AG09319 (cell line): ENCODE measurements at regions not wholly inside any gene's neighbourhood (a gene's known extent, or its start where the extent isn't known, plus 50 kb on each side); places are given as distances from the start of the nearest gene placed in this dataset.

Experiments
- DNase-seq: peaks from one replicate; pipeline ENCODE4 v3.0.0-alpha.2; 2010; ENCODE audit warnings: low read depth; ENCODE audit errors: extremely low read depth
- CTCF ChIP-seq: IDR thresholded peaks from 2 replicates; pipeline ENCODE4 v1.5.1; 2011; ENCODE audit warnings: low read depth, mild to moderate bottlenecking, inconsistent platforms, low read length, moderate library complexity

GRCh38 chr5:114238771-114239313, 123.0 kb upstream of the KCNN2 start:
- DNase-seq, result no peak
- no peak for TF ChIP-seq CTCF

GRCh38 chr5:114243281-114243971, 118.4 kb upstream of the KCNN2 start:
- DNase-seq, result no peak
- no peak for TF ChIP-seq CTCF

- no peak for DNase-seq
- TF ChIP-seq CTCF, result no peak
Measured at GRCh38 chr5:114243972-114244317, 117.9 kb upstream of the KCNN2 start.

GRCh38 chr5:114249823-114250222, 112.0 kb upstream of the KCNN2 start:
- peak; percentile 56 for DNase-seq
- TF ChIP-seq CTCF, result no peak

- DNase-seq, result no peak
- TF ChIP-seq CTCF, result no peak
Measured at GRCh38 chr5:114250536-114250935, 111.3 kb upstream of the KCNN2 start.

- no peak for TF ChIP-seq CTCF
- no peak for DNase-seq
Measured at GRCh38 chr5:114252226-114252625, 109.6 kb upstream of the KCNN2 start.

GRCh38 chr5:114255260-114255659, 106.6 kb upstream of the KCNN2 start:
- no peak for TF ChIP-seq CTCF
- DNase-seq, result no peak
